HG03432 (cell line): ENCODE measurements at regions not wholly inside any gene's neighbourhood (a gene's known extent, or its start where the extent isn't known, plus 50 kb on each side); places are given as distances from the start of the nearest gene placed in this dataset.

Experiments used
- ATAC-seq: cut with Tn5 transposase; IDR thresholded peaks from one replicate; pipeline ENCODE4 v1.9.1; 2021; ENCODE audit warnings: mild to moderate bottlenecking, moderate library complexity; ENCODE audit not compliant: unreplicated experiment

DNA sequence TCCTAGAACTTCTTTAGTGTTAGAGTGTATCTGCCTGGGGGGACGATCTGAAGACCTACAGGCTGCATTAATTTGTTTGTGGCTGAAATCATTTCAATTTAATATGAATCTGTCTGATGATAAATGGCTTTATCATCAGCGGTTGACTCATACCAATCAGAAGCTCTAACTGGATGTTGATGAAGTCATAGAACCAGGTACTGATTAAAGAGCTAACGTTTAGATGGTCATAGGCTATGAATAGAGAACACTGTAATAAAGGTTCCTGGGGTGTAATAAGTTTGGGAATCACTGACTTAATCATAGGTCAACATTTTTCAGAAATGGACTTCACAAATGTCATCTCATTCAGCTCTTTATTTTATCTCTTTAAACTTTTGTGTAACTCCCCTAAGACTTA lies 329.9 kb downstream of the MSX2 start:
- ATAC-seq = no peak

- no peak for ATAC-seq
Measured at GRCh38 chr5:175052351-175052750, 328.0 kb downstream of the MSX2 start.

DNA sequence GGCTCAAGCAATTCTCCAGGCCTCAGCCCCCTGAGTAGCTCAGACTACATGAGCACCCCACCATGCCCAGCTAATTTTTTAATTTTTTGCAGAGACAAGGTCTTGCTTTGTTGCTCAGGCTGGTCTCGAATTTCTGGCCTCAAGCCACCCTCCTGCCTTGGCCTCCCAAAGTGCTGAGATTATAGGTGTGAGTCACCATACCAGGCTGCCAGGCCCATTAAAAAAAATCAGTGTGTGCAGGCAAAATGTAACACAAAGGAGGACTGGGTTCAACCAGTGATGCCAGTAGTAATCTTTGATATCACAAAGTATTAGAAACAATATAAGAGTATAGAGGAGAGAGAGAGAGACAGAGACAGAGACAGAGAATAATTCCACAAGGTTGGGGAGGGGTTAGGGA lies 322.7 kb downstream of the MSX2 start:
- no peak for ATAC-seq

GRCh38 chr5:175045820-175046219 lies 321.4 kb downstream of the MSX2 start:
- no peak for ATAC-seq

DNA sequence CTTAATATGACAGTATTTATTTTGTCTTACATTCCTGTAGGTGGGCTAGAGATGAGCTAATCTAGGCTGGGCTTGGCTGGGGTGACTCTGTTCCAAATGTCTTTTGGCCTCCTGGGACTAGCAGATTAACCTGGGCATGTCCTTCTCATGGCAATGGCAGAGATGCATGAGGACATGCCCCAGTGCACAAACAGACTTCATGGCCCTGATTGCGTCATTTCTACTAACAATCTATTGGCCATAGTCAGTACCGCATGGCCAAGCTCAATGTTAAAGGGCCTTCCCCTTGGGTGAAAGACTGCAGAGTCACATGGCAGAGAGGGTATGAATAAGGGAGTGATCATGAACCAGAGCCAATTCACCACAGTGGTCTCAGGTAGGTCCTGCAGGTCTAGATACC lies 313.4 kb downstream of the MSX2 start:
- ATAC-seq = no peak

DNA sequence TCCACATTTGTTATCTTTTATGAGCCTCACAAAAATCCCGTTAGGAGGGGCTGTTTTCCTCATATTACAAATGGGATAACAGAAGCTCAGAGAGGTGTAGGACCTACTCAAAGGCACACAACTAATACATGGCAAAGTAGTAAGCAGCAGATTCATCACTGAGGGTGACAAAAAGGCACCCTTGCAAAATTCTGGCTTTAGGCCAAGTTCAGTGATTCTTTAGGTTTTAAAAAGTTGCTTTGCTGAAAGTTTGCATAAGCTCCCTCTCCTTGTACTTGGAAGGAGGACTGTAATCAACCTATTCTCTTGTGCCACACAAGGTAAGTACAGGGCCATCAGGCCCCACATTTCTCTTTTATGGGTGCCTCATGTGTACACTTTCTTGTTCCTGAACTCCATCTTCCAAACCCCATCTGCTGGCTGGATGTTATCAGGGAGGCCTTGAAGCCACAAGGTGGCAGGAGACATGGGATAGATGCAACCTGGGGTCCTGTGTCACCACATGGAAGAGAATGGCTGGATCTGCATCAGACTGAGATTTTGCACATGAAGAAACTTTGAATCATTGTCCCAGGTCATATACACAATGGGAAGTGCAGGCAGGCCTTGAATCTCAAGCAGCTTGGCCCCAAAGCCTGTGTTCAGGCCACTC lies 311.6 kb downstream of the MSX2 start:
- no peak for ATAC-seq

DNA sequence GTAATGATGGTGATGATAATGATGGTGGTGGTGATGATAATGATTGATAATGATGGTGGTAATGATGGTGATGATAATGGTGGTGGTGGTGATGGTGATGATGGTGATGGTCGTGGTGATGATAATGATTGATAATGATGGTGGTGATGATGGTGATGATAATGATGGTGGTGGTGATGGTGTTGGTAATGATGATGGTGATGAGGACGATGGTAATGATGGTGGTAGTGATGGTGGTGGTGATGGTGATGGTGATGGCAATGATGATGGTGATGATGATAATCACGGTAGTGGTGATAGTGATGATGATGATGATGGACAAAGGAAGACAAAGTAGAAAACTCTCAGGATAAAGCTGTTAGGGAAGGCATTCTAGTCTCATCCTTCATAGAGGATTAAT lies 310.5 kb downstream of the MSX2 start:
- ATAC-seq = no peak

GRCh38 chr5:175032741-175033151 lies 308.4 kb downstream of the MSX2 start:
- no peak for ATAC-seq

- no peak for ATAC-seq
Measured at GRCh38 chr5:175032013-175032412, 307.6 kb downstream of the MSX2 start.

GRCh38 chr5:175027390-175027789 lies 303.0 kb downstream of the MSX2 start:
- no peak for ATAC-seq

GRCh38 chr5:175025077-175025476 lies 300.7 kb downstream of the MSX2 start:
- ATAC-seq = no peak

- ATAC-seq = no peak
Measured at GRCh38 chr5:175021841-175022625, 297.7 kb downstream of the MSX2 start.

DNA sequence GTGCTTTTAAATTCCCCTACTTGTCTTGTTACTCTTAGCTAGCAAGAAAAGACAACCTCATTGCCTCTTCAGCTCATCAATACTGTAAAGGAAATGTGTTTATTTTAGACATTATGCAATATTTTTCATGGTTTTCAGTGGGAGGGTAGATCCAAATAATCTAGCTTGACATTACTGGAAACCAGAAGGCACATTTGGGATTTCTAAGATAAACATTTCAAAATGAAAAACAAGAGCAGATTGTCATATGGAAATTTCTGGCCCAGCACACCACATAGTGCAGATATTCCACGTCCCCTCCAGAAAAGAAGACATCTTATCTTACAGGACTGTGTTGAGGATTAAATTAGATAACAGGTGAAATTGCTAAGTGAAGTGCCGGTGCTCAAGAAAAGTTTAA lies 296.9 kb downstream of the MSX2 start:
- ATAC-seq = no peak

DNA sequence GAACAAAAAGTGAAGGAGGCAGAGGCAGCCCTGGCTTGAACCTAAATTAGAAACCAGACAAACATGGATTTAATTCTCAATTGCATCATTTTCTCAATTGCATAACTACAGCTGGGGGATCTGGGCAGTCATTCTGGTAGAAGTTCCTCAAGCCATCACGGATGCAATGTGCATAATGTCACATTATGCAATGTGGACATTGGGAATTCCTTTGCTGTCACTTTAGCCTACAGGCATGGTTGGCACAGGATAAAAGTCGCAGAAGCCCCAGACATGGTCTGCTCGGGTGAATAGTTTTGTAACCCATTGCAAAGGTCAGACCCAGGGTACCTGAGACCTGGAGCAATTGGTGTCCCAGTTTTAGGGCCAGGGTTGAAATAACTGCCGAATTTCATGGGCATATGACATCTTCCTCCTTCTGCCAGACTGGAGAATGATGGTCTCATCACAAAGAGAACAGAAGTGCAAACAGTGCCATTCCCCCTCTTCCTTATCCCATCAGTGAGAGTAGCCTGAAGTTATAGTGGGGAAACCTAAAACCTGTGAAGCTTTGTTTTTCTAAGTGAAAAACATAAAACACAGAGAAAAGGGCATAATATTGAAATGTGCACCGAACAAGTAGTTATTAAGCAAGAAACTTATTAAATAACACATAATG lies 290.8 kb downstream of the MSX2 start:
- ATAC-seq = no peak

DNA sequence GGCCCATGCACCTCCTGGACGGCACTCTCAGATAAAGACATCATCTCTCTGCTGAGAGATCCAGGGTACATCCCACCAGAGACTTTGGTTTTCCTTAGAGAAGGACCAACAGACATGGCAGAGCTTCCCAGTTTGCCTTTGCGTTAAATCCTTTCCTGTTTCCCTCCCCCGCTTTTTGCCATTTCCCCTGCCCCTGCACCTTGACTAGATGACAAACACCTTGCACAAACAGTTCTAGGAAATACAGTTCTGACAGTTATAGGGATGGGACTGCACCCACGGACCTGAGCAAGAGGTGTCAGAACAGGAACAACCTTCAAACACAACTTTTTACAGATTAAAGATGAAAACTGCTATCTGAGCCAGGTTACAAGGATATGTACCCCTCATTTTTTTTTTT lies 288.9 kb downstream of the MSX2 start:
- ATAC-seq = no peak

DNA sequence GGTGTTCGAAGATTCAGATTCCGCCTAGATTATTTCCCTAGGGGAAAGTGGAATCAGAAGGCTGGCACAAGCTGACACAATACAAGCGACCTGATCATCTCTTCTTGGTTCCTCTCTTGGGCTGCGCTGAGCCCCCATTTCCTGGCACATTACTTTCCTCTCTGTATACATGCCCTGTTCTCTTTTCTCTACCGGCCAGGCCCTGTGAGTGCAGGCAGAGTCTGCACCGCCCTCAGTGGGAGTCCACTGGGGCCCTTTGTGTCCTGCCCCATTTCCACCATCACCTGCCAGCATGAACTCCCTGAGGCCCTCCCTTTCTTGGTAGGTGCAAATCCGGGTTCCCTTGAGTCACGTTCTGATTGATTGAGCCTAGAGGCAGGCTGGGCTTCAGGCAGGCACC lies 287.9 kb downstream of the MSX2 start:
- ATAC-seq = no peak

DNA sequence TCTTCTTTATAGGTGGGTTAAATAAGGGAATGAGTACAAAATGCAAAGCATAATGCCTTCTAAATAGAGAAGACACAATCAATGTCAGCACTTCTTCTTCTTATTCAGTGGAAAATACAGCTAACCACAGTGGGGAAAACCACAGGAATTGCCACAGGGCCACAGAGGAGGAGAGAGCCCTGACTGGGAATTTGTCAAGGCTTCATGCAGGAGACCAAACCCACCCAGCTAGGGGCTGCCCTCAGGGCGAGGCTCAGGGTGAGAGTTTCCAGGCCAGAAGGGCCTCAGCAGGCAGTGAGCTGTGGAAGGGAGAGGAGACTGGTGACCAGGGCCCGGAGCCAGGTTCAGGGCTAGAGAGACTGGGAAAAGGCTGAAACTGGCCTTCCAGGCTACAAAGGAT lies 279.1 kb downstream of the MSX2 start:
- no peak for ATAC-seq

- ATAC-seq = no peak
Measured at GRCh38 chr5:175001876-175002645, 277.7 kb downstream of the MSX2 start.

DNA sequence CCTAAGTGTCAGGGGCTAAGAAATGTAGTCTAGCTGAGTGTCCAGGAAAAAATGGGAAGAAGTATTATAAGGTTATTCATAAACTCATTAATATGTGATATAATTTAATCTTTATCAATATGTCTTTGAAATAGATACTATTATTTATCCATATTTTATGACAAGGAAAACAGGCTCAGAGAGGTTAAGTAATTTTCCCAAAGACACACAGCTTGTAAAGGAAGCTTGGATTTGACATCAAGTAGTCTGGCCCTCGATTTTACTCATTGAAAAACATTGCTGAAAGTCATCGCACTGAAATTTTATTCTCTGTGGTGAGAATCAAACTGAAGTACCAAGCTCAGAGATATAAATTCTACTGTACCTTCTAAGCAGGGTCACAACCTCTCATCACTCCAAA lies 276.9 kb downstream of the MSX2 start:
- no peak for ATAC-seq

DNA sequence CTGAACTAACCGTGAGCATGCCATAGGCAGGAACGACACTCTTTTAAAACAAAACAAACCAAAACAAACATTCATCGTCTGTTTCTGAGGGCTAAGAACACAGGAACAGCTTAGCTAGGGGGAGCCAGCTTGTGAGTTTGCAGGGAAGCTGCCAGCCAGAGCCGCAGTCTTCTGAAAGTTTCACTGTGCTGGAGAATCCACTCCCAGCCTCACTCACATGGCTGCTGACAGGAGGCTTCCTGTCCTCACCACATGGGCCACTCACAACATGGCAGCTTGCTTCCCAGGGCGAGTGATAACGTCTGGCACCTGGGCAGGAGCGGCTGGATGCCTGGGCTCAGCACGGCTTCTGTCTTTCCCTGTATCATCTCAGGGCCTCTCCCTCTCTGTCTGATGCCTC lies 275.2 kb downstream of the MSX2 start:
- no peak for ATAC-seq

DNA sequence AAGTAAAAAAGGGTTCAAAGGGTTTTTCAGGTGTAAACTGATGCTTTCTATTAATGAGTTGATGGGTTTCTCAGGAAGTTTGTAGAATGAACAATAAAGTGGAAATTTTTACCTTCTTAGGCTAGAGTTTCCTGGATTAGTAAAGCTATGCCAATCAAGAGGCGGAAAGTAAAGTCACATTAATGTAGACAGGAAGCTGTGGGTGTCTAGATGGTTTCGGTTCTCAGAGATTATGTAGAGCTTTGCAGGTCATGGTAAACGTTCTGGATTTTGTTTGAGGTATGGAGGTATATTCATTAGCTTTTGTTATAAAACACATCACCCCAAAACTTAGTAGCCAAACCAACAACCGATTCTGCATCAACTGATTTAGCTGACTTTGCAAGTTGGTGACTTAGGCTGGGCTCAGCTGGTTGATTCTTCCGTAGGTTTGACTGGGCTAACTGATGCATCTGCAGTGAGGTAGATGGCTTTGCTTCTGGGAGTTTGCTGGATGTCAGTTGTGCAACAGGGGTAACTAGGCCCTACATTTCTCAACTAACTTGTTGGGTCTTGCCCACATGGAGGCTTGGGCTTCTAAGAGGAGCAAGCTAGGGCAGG lies 273.8 kb downstream of the MSX2 start:
- ATAC-seq = no peak
